HEK293T (cell line): ENCODE measurements at regions not wholly inside any gene's neighbourhood (a gene's known extent, or its start where the extent isn't known, plus 50 kb on each side); places are given as distances from the start of the nearest gene placed in this dataset.

Experiments
- BHLHE40 ChIP-seq: fragments of 450-650 bp; IDR thresholded peaks from 2 replicates; pipeline ENCODE4 v1.6.1; 2016; ENCODE audit warnings: mild to moderate bottlenecking, moderate library complexity, borderline replicate concordance
- SP1 ChIP-seq: fragments of 450-650 bp; IDR thresholded peaks from 2 replicates; pipeline ENCODE4 v1.6.1; 2017
- SUZ12 ChIP-seq: fragments of 450-650 bp; IDR thresholded peaks from 2 replicates; pipeline ENCODE4 v1.6.1; 2016; ENCODE audit warnings: mild to moderate bottlenecking
- TARDBP ChIP-seq: fragments of 450-650 bp; IDR thresholded peaks from 2 replicates; pipeline ENCODE4 v1.6.1; 2016

GRCh38 chr11:33569333-33569732, 131.3 kb downstream of the C11orf91 start:
- TF ChIP-seq TARDBP (no peak), SP1 (no peak), SUZ12 (no peak), BHLHE40 (no peak)
